Smooth muscle cell (in vitro differentiated cells): ENCODE measurements at regions not wholly inside any gene's neighbourhood (a gene's known extent, or its start where the extent isn't known, plus 50 kb on each side); places are given as distances from the start of the nearest gene placed in this dataset.

ENCODE experiments used
- DNase-seq: peaks from one replicate; lab custom pipeline; 2025; ENCODE audit not compliant: unreplicated experiment; lab: John Stamatoyannopoulos, UW
- H2AFZ ChIP-seq: fragments of 200-600 bp; sonication (generic); 2 replicates; pipeline ENCODE4 v1.6.0; 2016; ENCODE audit warnings: antibody characterized with exemption, low read depth, mild to moderate bottlenecking
- H3F3A ChIP-seq: fragments of 200-600 bp; sonication (generic); 2 replicates; pipeline ENCODE4 v1.6.0; 2017; ENCODE audit warnings: antibody characterized with exemption, low read depth
- H3K27ac ChIP-seq: fragments of 200-600 bp; sonication (generic); 2 replicates; pipeline ENCODE4 v1.5.1; 2016; ENCODE audit warnings: low read depth, mild to moderate bottlenecking
- H3K27me3 ChIP-seq: fragments of 200-600 bp; sonication (generic); 2 replicates; pipeline ENCODE4 v1.6.1; 2016; ENCODE audit warnings: low read depth, mild to moderate bottlenecking
- H3K36me3 ChIP-seq: fragments of 200-600 bp; sonication (generic); 2 replicates; pipeline ENCODE4 v1.5.1; 2016; ENCODE audit warnings: low read depth
- H3K4me1 ChIP-seq: fragments of 200-600 bp; sonication (generic); 2 replicates; pipeline ENCODE4 v1.5.1; 2016; ENCODE audit warnings: low read depth
- H3K4me2 ChIP-seq: fragments of 200-600 bp; sonication (generic); 2 replicates; pipeline ENCODE4 v1.6.0; 2016; ENCODE audit warnings: mild to moderate bottlenecking
- H3K4me3 ChIP-seq: fragments of 200-600 bp; sonication (generic); 2 replicates; pipeline ENCODE4 v1.5.1; 2016; ENCODE audit warnings: mild to moderate bottlenecking
- H3K79me2 ChIP-seq: fragments of 200-600 bp; sonication (generic); 2 replicates; pipeline ENCODE4 v1.6.0; 2016; ENCODE audit warnings: low read depth, mild to moderate bottlenecking
- H3K9ac ChIP-seq: fragments of 200-600 bp; sonication (generic); 2 replicates; pipeline ENCODE4 v1.6.0; 2016; ENCODE audit warnings: low read depth
- H3K9me3 ChIP-seq: fragments of 200-600 bp; sonication (generic); replicated peaks from 2 replicates; pipeline ENCODE4 v1.5.1; 2016; ENCODE audit warnings: low read depth
- H4K20me1 ChIP-seq: fragments of 200-600 bp; sonication (generic); 2 replicates; pipeline ENCODE4 v1.6.0; 2016; ENCODE audit warnings: low read depth
- WGBS: methylation state at CpG from one replicate; pipeline ENCODE4 v1.1.7; 2016; ENCODE audit warnings: low lambda C conversion rate; 5-methylcytosine and 5-hydroxymethylcytosine counted together
- TF ChIP-seq, protein P1 (sequence below): fragments of 200-600 bp; sonication (generic); IDR thresholded peaks from 2 replicates; pipeline ENCODE4 v1.5.1; 2017; ENCODE audit warnings: borderline replicate concordance, mild to moderate bottlenecking, antibody characterized with exemption; ENCODE audit not compliant: insufficient read depth, poor library complexity, severe bottlenecking

DNA sequence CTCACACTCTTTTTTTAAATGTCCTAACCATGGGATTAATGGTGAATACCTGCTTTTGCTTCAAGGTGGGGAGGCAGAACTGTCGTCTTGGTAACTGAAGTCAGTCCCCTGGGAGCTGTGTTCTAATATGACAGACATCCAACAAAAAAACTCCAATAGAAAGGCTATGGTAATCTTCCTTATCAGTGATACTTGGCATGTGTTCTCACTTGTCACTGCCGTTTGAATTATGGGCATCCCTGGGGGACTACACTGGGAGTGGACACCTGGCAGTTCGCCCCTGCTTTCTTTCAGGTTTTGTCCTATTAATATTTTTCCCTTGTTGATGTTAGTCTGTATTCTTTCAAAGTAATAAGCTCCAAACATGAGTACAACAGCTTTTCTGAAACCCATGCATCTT, 252.6 kb downstream of the SLITRK5 start:
- TF ChIP-seq, protein P1, sequence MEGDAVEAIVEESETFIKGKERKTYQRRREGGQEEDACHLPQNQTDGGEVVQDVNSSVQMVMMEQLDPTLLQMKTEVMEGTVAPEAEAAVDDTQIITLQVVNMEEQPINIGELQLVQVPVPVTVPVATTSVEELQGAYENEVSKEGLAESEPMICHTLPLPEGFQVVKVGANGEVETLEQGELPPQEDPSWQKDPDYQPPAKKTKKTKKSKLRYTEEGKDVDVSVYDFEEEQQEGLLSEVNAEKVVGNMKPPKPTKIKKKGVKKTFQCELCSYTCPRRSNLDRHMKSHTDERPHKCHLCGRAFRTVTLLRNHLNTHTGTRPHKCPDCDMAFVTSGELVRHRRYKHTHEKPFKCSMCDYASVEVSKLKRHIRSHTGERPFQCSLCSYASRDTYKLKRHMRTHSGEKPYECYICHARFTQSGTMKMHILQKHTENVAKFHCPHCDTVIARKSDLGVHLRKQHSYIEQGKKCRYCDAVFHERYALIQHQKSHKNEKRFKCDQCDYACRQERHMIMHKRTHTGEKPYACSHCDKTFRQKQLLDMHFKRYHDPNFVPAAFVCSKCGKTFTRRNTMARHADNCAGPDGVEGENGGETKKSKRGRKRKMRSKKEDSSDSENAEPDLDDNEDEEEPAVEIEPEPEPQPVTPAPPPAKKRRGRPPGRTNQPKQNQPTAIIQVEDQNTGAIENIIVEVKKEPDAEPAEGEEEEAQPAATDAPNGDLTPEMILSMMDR, result no peak
- Histone ChIP-seq H2AFZ (no peak overlapping the region), H3K27ac (no peak overlapping the region), H3K9me3 (no peaks in the 10 kb centered on the region), H3K36me3 (no peaks in the 10 kb centered on the region), H3F3A (no peaks in the 10 kb centered on the region), H3K79me2 (no peaks in the 10 kb centered on the region), H3K9ac (no peak overlapping the region), H3K4me1 (no peaks in the 10 kb centered on the region), H3K4me3 (no peak overlapping the region), H3K27me3 (no peaks in the 10 kb centered on the region), H4K20me1 (no peaks in the 10 kb centered on the region), H3K4me2 (no peak overlapping the region)
- no peak for DNase-seq
- WGBS, result 87% methylated on average over 3 of the region's 3 CpGs

DNA sequence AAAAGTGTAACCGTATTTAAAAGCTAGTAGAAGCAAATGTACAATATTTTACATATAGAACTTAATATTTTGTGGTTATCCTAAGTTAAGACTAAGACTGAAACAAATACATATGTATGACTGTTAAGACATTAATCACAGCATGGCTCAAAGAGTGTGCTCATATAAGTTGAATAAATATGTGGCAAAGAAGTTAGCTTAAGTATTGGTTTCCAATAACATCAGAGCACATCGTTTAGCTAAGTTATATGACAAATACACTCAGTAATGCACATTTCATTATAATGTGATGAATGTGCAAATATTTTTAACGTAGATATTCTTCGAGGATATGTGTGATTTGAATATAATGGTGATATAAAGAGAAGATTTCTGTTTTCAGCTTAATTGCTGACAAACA, 253.8 kb downstream of the SLITRK5 start:
- TF ChIP-seq, protein P1, result no peak
- 86% methylated on average over 4 of the region's 4 CpGs for WGBS
- Histone ChIP-seq H3K4me2 (no peak overlapping the region), H2AFZ (no peak overlapping the region), H4K20me1 (no peaks in the 10 kb centered on the region), H3K27ac (no peak overlapping the region), H3K9ac (no peak overlapping the region), H3K79me2 (no peaks in the 10 kb centered on the region), H3K36me3 (no peaks in the 10 kb centered on the region), H3F3A (no peaks in the 10 kb centered on the region), H3K27me3 (no peaks in the 10 kb centered on the region), H3K9me3 (no peaks in the 10 kb centered on the region), H3K4me1 (no peaks in the 10 kb centered on the region), H3K4me3 (no peak overlapping the region)
- DNase-seq, result no peak

DNA sequence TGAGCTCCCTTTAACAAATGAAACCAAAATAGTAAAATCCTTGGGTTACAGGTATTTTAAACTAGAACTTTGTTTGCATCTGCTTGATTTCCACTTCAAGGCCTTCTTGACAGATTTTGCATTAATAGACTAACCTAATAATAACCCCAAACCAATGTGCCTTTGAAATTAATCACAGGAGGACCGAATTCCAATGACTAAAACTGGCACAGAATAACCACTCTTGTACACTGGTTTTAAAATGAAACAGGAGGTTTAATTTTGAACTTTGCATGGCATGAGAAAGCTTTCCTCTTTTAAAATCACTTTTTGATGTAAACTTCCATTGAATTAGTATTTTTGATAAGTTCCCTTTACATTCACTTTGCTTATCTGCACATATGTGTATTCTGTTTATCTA, 269.6 kb downstream of the SLITRK5 start:
- Histone ChIP-seq H3K79me2 (no peaks in the 10 kb centered on the region), H3K27me3 (no peaks in the 10 kb centered on the region), H3K4me3 (no peak overlapping the region), H4K20me1 (no peaks in the 10 kb centered on the region), H2AFZ (no peak overlapping the region), H3K9ac (no peak overlapping the region), H3K27ac (no peak overlapping the region), H3K4me2 (no peak overlapping the region), H3K9me3 (no peaks in the 10 kb centered on the region), H3K36me3 (no peaks in the 10 kb centered on the region), H3K4me1 (no peaks in the 10 kb centered on the region), H3F3A (no peaks in the 10 kb centered on the region)
- WGBS, result 79% methylated on average over 1 of the region's 1 CpG
- TF ChIP-seq, protein P1, result no peak
- no peak for DNase-seq

DNA sequence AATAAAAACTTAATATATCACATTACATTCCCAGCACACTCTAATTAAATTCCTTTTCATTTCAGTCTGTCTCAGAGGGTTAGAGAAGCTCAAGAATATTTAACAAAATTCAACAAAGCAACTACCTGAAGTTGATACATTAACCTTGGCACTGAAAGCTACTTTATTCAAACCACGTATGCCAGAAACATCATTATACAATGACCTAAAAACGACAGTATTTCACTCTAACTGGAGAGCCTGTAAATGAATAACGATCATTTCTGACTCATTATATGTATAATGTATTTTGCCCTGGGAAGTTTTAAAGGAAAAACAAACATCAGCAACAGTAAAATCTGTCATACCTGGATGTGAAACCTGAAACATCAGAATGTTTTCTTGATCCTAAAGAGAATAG, 270.1 kb downstream of the SLITRK5 start:
- Histone ChIP-seq H3K27ac (no peak overlapping the region), H4K20me1 (no peaks in the 10 kb centered on the region), H3K9me3 (no peaks in the 10 kb centered on the region), H3K4me3 (no peak overlapping the region), H3K4me2 (no peak overlapping the region), H3K4me1 (no peaks in the 10 kb centered on the region), H2AFZ (no peak overlapping the region), H3F3A (no peaks in the 10 kb centered on the region), H3K9ac (no peak overlapping the region), H3K27me3 (no peaks in the 10 kb centered on the region), H3K36me3 (no peaks in the 10 kb centered on the region), H3K79me2 (no peaks in the 10 kb centered on the region)
- DNase-seq, result no peak
- TF ChIP-seq, protein P1, result no peak
- 81% methylated on average over 3 of the region's 3 CpGs for WGBS
